ENCODE measurements at regions not wholly inside any gene's neighbourhood (a gene's known extent, or its start where the extent isn't known, plus 50 kb on each side); places are given as distances from the start of the nearest gene placed in this dataset.

DNA sequence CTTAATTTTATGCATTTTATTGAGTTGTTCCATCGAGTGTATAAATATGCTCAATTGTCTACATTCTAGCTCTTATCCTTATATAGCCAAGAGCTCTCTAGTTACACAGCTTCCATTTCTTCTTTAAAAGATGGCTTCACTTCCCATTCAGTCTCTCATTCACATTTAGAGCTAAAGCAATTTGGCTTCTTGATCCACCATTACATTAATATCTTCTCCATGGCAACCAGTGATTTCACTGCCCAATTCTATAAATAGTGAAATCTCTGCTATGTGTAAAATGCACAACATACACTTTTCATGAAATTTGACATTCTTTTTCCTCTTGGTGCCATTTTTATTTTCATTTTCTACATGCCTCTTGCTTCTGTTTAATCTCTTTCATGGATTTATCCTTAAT is 696.9 kb upstream of the ATXN8OS start:
- DNase-seq: no peak

- DNase-seq: no peak
Observed at GRCh38 chr13:69391756-69392155, 715.9 kb upstream of the ATXN8OS start.

- no peak for DNase-seq
Observed at GRCh38 chr13:69389899-69390298, 717.7 kb upstream of the ATXN8OS start.

DNA sequence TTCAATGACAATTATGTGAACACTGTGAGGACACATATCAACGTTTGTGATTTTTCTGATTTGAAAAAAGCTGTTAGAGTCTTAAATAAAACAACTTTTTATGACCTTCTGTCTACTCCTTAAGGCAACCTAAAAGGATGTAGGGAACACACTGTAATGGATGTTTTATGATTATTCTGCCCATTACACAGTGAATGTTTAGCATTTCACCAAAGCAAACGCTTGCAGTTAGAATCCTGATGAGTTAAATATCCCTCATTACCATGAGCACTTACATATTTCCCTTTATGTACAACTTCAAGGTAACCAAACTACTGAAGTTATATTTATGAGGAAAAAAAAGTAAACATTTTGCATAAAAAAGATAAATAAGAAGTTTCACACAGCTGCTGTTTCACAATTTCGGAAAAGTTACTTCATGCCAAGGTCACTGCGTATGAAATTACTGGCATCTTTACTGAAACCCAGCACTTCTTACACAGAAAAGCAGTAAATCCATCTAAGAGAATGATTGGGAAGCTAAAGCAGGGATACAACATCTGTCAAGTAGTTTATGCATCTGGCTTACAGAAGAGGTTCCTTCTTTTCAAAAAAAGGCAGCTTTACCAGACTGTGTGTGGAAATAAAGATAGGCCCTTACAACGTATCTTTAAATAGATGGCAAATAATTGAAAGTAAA is 733.7 kb upstream of the ATXN8OS start:
- no peak for DNase-seq

- no peak for DNase-seq
Observed at GRCh38 chr13:69363360-69363759, 744.3 kb upstream of the ATXN8OS start.

DNA sequence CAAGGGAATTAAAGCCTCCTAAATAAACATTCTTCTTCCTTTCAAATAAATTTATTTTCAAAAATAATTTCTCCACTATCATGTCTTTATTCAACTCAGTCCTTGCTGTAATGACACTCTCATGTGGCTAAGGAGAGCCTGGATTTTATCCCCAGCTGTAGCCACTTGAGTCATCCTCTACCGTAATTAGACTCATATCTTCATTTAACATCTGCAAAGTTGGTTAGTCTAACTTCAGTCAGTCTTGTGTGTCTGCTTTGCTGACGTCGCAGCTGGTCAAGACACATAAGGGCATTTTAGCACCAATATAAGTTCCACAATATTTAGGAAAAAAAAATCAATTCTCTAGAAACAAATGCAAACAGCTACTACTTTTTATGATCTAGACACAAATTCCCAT is 776.4 kb upstream of the ATXN8OS start:
- no peak for DNase-seq

DNA sequence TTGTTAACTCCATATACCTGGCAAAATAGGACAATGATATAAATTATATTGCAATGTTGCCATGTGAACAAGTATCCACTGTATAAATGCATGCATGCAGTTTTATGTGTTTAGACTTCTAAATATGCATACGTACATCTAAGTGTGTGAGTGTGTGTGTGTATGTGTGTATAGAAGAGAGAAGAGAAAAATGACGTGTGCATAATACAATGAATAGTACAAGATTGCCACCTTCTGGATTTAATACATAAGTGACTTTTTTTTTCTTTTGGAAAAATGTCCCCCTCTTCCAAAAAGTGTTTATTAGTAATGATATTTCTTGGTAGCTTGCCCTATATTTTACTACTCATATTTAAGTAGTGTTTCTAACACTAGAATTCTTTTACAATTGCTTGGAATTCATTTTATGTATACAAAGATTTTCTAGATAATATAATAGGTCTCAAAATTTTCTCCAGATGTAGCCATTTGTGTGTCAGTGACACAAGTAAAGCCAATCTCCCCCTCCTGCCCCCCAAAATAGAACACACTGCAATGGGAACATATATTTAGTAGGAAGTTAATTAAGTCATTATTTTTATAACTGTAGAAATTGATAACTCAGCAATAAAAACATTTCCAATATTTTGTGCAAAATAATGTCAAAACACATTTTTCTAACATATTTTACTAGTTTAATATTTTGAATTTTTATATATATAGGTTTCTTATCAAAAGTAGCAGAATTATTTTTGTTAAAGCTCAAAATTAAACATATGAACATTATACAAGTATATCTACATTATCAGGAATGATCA is 783.3 kb upstream of the ATXN8OS start:
- DNase-seq: no peak

GRCh38 chr13:69319656-69320055 is 788.0 kb upstream of the ATXN8OS start:
- no peak for DNase-seq

GRCh38 chr13:69315039-69315438 is 792.6 kb upstream of the ATXN8OS start:
- DNase-seq: no peak

DNA sequence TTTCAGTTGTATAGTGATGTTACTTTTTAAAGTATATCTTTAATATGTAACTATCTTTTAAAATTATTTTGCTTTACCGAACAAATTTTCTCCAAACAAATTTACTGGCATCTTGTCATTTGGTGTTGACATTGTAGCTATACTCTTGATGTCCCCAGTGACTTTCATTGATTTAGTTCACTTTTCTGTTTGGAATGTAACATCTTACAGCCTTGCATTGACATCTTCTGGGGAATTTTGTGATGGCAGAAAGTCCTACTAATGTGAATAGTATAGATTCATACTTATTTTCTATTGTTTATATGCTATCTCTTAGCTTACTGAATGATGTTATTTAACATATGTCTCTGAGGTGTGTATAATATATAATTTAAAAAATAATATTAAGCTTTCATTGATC is 800.9 kb upstream of the ATXN8OS start:
- DNase-seq: no peak

- no peak for DNase-seq
Observed at GRCh38 chr13:69300131-69300530, 807.5 kb upstream of the ATXN8OS start.

DNA sequence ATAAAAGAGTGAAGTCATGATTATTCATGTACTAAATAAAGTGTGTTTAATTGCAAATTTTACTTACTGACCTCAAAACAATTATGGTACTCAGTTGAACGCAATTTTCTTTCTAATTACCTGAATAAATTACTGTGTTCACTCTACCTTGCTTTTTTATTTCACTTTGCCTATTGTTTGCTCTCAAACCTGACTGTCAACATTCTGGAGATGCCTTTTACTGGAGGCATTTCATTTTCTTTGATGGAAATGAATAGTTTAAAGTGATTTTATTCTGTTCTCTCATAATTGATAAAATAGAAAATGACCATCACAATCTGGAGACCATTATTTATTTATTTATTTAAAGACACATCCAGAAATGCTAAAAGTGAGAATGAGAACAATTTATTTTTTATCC is 811.5 kb upstream of the ATXN8OS start:
- DNase-seq: no peak

DNA sequence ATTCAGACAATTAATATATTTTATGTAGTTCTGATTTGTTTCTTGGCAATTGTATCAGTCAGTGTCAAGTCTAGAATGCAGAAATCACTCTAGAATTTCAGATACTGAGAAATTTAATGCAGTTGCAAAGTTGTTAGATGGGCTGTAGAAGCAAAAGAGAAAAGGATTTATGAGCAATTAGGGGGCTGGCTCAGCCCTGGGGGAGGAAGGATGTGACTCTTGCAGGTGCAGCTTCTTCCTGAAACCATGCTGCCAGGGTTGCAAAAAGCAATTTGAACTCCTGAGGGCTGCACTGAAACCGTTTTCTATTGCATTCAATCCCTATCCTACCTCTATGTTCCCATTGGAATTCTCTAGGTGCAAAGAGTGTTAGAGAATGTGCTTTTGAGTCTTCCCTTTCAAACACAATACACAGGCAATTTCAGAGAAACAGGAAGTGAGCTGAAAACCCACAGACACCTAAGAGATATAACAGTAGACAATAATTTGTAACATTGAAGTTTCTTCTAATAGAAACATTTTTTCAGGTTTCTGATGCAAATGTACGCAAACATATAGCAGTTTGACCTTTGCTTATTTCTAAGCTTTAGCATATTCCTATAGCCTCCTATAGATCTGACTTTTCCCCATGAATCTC is 814.7 kb upstream of the ATXN8OS start:
- DNase-seq: no peak

DNA sequence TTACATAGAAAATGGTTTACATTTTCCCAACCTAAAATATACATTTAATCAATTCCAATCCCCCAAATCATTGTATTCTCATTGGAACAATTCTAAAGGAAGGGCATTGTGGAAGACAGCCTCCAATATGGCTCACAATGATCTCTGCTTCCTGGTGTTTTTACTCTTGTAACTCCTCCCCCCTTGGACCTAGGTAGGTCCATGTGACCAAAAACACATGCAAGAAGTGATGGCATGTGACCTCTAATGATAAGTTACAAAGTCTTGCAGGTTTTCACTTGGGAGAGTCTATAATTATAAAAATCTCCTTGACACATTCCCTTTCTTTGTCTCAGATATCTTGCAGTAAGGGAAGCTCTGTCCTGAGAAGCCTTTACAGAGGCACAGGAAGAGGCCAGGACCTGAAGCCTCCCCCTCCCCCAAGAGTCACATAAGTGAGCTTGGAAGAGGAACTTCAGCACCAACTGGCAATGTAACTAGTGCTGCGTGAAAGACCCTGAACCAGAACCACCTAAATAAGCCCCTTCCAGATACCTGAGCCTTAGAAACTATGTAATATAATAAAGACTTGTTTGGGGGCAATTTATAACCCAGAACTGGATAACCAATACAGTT is 816.2 kb upstream of the ATXN8OS start:
- DNase-seq: no peak

DNA sequence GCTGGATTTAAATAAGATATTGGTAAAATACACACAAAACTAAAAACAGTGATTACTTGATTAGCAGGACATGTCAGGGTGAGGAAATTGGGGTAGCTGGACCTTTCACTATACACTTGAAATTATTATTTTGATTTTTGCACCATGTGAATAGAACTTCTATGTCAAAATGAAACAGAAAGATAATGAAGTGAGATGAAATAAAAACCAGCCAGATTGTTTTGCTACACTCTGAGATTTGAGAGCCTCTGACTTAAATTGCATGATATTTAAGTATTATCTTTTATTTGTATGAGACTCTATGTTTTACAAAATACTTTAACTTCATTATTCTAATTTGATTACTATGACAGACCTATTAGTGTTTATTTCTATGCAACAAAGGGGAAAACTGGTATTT is 819.6 kb upstream of the ATXN8OS start:
- DNase-seq: no peak

DNA sequence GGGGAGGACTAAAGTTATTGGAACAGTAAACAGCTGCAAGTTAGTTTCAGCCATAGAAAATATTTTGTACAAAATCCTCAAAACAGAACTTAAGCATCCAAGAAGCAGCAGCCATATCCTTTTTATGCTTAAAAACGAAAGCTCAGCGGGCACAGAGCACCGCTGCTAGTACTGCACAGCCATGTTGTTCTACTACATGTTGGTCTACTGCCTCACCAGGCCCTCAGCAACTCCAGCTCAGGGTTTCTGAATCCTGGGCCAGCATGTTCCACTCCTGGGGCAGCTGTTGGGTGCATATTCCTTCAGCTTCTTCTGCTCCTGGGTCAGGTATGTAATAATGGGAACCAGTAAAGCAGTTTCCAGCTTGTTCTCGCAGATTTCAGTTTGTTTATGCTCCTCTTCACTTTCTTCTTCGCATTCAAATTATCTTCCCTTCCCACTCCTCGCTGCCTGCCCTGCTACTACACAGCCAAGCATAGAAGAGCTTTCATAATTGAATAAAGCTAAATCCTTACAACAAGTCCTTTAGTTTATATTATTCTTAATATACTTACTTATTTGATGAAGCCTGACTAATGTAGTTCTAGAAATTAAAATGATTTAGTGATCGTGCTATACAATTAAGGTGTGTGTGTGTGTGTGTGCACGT is 820.5 kb upstream of the ATXN8OS start:
- DNase-seq: no peak

DNA sequence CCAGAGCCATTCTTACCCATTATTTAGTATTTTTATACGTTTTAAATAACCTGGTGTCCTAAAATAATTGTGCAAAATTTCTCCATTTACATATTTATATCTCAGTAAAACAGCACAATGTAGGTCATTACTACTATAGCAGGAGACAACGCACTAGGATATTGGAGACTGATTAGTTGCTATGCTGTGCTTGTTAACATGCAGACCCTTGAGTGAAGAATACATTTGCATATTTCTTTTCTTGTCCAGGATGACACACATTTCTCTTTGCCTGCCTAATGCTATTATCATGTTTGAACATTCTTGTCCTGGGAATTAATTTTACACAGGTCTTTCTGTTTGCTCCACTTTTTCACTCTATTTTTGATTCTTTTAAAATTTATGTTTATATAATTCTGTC is 823.8 kb upstream of the ATXN8OS start:
- no peak for DNase-seq

GRCh38 chr13:69283301-69283700 is 824.3 kb upstream of the ATXN8OS start:
- DNase-seq: no peak

GRCh38 chr13:69280399-69280798 is 827.2 kb upstream of the ATXN8OS start:
- no peak for DNase-seq

GRCh38 chr13:69279213-69279612 is 828.4 kb upstream of the ATXN8OS start:
- no peak for DNase-seq

DNA sequence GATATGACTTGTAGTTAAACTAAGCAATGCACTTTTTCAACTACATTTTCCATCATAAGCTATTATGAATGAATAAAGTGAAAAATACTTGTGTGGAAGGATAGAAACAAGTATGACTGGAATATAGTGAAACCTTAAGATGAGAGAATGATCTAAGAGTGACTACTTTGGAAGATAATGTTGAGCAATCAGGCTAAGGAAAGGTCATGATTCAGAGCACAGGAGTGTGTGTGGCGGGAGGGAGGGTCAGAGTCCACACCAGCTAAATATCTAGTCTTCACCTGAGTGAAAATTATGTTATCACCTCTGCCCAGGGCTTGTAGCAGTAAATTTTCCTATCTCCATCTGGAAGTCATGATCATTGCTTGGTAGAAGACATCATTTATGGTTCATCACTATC is 833.4 kb upstream of the ATXN8OS start:
- DNase-seq: no peak

GRCh38 chr13:69264362-69265334 is 843.0 kb upstream of the ATXN8OS start:
- DNase-seq: no peak
